Gastroesophageal sphincter (tissue), 4 donors: ENCODE measurements at regions not wholly inside any gene's neighbourhood (a gene's known extent, or its start where the extent isn't known, plus 50 kb on each side); places are given as distances from the start of the nearest gene placed in this dataset.

Source experiments
- ATAC-seq: fragments of 150-250 bp; one replicate; pipeline ENCODE4 v1.9.1; 2016; ENCODE audit warnings: mild to moderate bottlenecking, moderate library complexity
- H3K27ac ChIP-seq, 4 donors: fragments of 200-600 bp; sonication (generic) in 3 of 4; 1 replicate in 3 of 4; 2 replicates in 1 of 4; pipeline ENCODE4 v1.5.1; 2016 to 2019
- H3K27me3 ChIP-seq: fragments of 200-600 bp; sonication (generic); one replicate; pipeline ENCODE4 v1.5.1; 2019
- H3K36me3 ChIP-seq, 2 donors: fragments of 200-600 bp; sonication (generic); one replicate each; pipeline ENCODE4 v1.5.1; 2019; ENCODE audit warnings: control low read depth in 1 of 2
- H3K4me1 ChIP-seq, 3 donors: fragments of 200-600 bp; sonication (generic); 1 replicate in 2 of 3; 2 replicates in 1 of 3; pipeline ENCODE4 v1.5.1; 2016 to 2019; ENCODE audit warnings: control low read depth in 2 of 3
- H3K4me3 ChIP-seq, 2 donors: fragments of 200-600 bp; sonication (generic); one replicate each; pipeline ENCODE4 v1.5.1; 2019; ENCODE audit warnings: mild to moderate bottlenecking in 1 of 2, moderate library complexity in 1 of 2
- H3K9me3 ChIP-seq, 3 donors: fragments of 200-600 bp; sonication (generic); one replicate each; pipeline ENCODE4 v1.5.1; 2017 to 2019; ENCODE audit warnings: control low read depth in 2 of 3
- EP300 ChIP-seq: sonication (generic); formaldehyde crosslinking; IDR thresholded peaks from one replicate; pipeline ENCODE4 v1.6.1; 2017; ENCODE audit warnings: antibody characterized with exemption, mild to moderate bottlenecking
- POLR2A ChIP-seq, 2 donors: fragments of 450-650 bp; IDR thresholded peaks; one replicate each; pipeline ENCODE4 v1.6.1; 2017; ENCODE audit warnings: antibody characterized with exemption in 2 of 2, mild to moderate bottlenecking in 2 of 2, moderate library complexity in 1 of 2
- POLR2AphosphoS5 ChIP-seq: sonication (generic); formaldehyde crosslinking; IDR thresholded peaks from one replicate; pipeline ENCODE4 v1.6.1; 2017; ENCODE audit warnings: antibody characterized with exemption
- WGBS, 2 donors: methylation state at CpG; one replicate each; pipeline ENCODE4 v1.1.5; 2018; ENCODE audit warnings: low coverage in 1 of 2; 5-methylcytosine and 5-hydroxymethylcytosine counted together
- TF ChIP-seq, protein P1 (sequence below), 4 experiments: fragments of 200-600 bp in 2 of 4; fragments of 450-650 bp in 2 of 4; sonication (generic) in 1 of 4; IDR thresholded peaks; one replicate each; pipeline ENCODE4 v1.5.1; 2017 to 2019; ENCODE audit warnings: antibody characterized with exemption in 4 of 4, mild to moderate bottlenecking in 2 of 4, moderate library complexity in 2 of 4

DNA sequence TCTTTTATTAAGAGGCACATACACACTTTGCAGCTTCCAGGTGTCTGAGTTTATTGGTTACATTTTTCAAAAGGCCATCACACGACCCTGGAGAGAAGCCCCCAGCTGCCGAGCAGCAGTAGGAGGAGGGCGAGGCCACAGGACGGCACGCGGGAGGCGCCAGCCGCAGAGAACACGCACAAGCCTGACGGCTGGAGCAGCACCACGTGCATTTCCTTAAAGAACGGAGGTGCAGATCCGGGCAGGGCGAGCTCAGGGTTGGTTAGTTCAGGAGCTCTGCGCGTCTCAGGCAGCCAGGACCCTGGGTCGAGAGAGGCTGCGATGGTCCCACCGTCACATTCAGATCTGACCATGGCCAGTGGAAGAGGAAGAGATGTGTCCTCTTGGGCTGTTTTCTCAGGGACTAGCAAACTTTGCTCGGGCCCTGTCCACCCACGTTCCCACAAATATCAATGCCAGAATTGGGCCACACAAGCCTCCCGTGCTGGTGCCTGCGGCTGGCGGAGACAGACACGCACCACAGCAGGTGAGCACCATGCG is 121.4 kb upstream of the AFDN start:
- Histone ChIP-seq H3K9me3 (no peaks in the 10 kb centered on the region), H3K27me3 (no peaks in the 10 kb centered on the region), H3K4me1 (no peaks in the 10 kb centered on the region), H3K27ac (no peak overlapping the region), H3K36me3 (no peaks in the 10 kb centered on the region), H3K4me3 (no peak overlapping the region)
- TF ChIP-seq POLR2A (IDR thresholded peaks at IDR 0.05) (no peak), POLR2AphosphoS5 (no peak), EP300 (no peak)
- TF ChIP-seq, protein P1, sequence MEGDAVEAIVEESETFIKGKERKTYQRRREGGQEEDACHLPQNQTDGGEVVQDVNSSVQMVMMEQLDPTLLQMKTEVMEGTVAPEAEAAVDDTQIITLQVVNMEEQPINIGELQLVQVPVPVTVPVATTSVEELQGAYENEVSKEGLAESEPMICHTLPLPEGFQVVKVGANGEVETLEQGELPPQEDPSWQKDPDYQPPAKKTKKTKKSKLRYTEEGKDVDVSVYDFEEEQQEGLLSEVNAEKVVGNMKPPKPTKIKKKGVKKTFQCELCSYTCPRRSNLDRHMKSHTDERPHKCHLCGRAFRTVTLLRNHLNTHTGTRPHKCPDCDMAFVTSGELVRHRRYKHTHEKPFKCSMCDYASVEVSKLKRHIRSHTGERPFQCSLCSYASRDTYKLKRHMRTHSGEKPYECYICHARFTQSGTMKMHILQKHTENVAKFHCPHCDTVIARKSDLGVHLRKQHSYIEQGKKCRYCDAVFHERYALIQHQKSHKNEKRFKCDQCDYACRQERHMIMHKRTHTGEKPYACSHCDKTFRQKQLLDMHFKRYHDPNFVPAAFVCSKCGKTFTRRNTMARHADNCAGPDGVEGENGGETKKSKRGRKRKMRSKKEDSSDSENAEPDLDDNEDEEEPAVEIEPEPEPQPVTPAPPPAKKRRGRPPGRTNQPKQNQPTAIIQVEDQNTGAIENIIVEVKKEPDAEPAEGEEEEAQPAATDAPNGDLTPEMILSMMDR (IDR thresholded peaks at IDR 0.05), result no peak
- WGBS, 2 donors, result 81 to 92% methylated on average over 7 to 14 of the region's 26 CpGs
- ATAC-seq, result no peak

DNA sequence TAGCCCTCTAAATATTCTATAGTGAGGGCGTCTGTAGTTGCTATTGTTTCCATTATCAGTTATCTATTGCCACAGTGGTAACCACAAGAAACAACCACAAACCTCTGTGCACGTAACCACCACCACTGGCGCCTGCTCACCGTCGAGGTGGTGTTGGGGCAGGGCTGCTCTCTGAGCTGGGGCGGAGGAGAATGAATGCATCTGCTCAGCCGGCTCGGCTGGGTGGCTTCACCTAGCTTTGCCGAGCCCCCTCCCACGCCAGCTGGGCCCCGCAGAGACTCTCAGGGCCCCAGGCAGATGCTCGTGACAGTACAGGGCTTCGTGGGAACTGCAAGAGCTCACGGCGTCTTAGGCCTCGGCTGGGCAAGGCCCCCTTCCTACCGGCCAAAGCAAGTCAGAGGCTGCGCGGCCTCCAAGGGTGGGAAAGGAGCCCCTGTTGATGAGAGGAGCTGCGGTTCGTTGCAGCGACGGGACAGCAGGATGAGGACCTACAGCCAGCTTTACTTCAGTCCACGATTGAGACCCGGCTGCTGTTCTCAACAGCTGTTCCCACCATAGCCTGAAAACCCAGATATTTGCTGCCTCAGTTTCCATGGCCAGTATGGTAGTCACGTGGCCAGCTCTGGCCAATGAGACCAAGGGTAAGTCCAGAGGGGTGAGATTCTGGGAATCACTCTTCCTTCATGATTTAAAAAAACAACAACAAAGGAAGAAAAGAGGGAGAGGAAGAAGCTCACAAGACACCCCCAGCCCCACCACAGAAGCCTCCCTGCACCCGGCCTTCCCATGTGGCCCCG is 120.2 kb upstream of the AFDN start:
- no peak overlapping the region for H3K27ac ChIP-seq
- H3K27me3 ChIP-seq, result peaks cover under 1% of the 10 kb centered on the region
- H3K4me1 ChIP-seq, result no peaks in the 10 kb centered on the region
- no peak overlapping the region for H3K4me3 ChIP-seq
- H3K9me3 ChIP-seq, result no peaks in the 10 kb centered on the region
- no peak for ATAC-seq
- H3K36me3 ChIP-seq, result no peaks in the 10 kb centered on the region
- TF ChIP-seq POLR2AphosphoS5 (no peak), POLR2A (IDR thresholded peaks at IDR 0.05) (no peak), EP300 (no peak)
- TF ChIP-seq, protein P1 (IDR thresholded peaks at IDR 0.05), result no peak
- 87 to 94% methylated on average over 3 to 12 of the region's 28 CpGs for whole genome bisulfite sequencing, 2 donors

GRCh38 chr6:167707686-167708500 is 118.8 kb upstream of the AFDN start:
- no peak for ATAC-seq
- Histone ChIP-seq H3K9me3 (no peaks in the 10 kb centered on the region), H3K4me1 (no peaks in the 10 kb centered on the region), H3K36me3 (no peaks in the 10 kb centered on the region), H3K27ac (no peak overlapping the region), H3K27me3 (peaks cover 15% of the 10 kb centered on the region), H3K4me3 (no peak overlapping the region)
- TF ChIP-seq POLR2A (IDR thresholded peaks at IDR 0.05) (no peak), EP300 (no peak), POLR2AphosphoS5 (no peak)
- TF ChIP-seq, protein P1 (IDR thresholded peaks at IDR 0.05), result no peak
- WGBS, 2 donors, result 80 to 85% methylated on average over 2 to 6 of the region's 25 CpGs

DNA sequence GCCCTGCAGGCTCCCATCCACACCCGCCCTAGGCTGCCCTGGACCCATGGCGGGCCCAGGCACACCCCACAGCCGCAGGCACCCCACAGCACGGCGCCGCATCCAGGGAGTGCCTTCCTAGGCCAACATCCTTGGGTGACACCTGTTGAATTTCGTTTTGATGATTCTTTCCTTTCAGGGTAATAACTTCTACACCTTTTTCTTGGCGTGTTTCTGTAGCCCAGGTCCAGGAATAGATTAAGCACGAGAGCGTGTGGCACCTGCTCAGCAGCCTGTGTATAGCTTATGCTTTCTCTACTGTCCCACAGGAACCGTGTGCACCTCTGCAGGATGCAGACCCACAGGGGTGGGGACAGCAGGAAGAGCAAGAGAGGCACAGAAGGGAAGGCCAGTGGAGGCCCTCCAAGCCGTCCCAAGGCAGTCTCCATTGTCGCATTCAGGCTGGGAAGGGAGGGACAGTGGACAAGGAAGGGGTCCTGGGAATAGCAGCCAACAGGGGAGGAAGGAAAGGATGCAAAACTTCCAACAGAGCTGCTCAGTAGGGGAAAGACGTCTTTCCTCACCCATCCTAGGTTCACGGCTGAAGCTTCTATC is 118.1 kb upstream of the AFDN start:
- ATAC-seq, result no peak

More for the DNA sequence above, 118.1 kb upstream of the AFDN start:
- TF ChIP-seq, protein P1 (IDR thresholded peaks at IDR 0.05), result no peak
- TF ChIP-seq POLR2A (IDR thresholded peaks at IDR 0.05), result no peak
- TF ChIP-seq EP300, result no peak
- no peak for TF ChIP-seq POLR2AphosphoS5
- H3K27me3 ChIP-seq, result peaks cover 22% of the 10 kb centered on the region
- no peak overlapping the region for H3K27ac ChIP-seq
- H3K4me1 ChIP-seq, result no peaks in the 10 kb centered on the region
- 65 to 80% methylated on average over 2 to 3 of the region's 15 CpGs for WGBS, 2 donors
- no peaks in the 10 kb centered on the region for H3K9me3 ChIP-seq
- no peak overlapping the region for H3K4me3 ChIP-seq
- H3K36me3 ChIP-seq, result no peaks in the 10 kb centered on the region
